CD4-positive, alpha-beta T cell treated with Interleukin-15 for 4 hours (primary cell): ENCODE measurements at regions not wholly inside any gene's neighbourhood (a gene's known extent, or its start where the extent isn't known, plus 50 kb on each side); places are given as distances from the start of the nearest gene placed in this dataset.
"Not testable (repeated sequence)": the region's sequence is repeated elsewhere in the genome, so short reads cannot be mapped to it uniquely, and the experiment has no call there.

Source experiments
- DNase-seq: peaks from one replicate; pipeline ENCODE4 v3.0.0-alpha.2; 2020; ENCODE audit warnings: low spot score

DNA sequence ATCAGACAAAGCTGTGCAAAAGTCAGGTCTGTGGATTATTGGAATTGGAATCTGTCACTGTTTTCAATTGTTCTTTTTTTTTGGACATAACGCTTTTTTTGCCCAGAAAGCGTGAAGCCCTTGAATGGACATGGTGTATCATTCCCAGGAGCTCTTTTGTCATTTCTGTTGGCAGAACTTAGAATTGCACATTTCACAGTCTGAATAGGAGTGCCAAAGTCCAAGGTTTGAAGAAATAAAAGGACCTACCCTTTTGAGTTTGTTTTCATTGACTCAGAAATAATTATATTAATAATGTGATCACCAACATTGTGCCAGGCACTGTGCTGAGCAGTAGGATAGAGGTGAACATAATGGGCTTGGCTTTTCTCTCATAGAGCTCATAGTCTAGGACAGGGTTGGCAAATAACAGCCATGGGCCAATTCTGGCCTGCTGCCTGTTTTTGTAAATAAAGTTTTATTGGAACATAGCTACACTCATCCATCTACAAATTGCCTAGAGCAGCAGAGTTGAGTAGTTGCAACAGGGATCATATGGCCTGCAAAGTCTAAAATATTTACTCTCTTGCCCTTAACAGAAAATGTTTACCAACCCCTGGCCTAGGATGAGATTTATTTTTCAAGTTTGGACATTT, 62.6 kb upstream of the ATXN1 start:
- no peak for DNase-seq

DNA sequence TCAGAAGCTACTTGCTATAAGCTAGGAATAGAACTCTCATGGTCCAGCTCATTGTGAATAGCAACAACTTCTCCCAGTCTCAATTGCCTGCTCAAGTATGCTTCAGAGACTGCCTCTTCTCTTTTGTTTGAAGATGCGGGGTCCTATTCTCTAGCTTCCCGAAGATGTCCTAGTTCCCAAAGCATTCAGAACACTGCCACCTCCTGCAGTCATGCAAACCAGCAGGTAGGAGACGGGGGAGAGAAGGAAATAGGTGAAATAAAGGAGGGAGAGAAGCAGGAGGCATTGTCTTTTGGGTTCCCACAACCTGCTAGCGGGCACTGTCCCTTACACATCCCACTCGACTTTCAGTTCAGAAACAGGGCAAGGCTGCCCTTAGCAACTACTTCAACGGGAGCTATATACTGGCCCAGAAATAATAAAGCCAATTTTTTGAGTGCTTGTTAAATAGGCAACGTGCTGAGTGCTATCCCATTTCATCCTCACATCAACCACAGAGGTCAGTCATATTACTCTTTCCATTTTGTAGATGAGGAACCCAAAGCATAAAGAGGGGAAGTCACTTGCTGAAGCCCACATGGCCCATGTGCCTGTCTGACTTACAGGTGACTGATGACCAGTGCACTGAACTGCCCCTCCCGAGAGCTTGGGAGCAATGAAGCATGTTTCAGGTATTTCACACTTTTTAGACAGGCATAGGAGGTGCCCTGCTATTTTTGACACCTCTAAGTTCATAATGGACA, 61.9 kb upstream of the ATXN1 start:
- DNase-seq = no peak

DNA sequence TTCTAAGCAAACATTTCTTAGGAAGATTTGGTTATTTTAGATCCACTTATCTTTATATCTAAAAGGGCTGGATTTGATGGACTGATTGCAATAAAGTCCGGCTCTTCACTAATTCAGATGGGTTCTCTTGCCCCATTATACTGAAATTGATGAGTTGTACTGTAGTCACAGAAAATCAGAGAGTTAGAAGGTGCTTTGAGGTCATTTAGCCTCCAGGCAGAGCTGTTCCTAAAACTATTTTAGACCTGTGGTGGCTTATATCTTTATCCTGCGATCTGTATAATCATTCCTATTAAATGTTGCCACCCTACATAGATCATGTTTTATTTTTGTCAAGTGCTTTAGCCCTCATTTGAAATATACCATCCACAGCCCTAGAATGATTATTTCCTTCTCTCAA, 61.3 kb upstream of the ATXN1 start:
- DNase-seq = no peak

DNA sequence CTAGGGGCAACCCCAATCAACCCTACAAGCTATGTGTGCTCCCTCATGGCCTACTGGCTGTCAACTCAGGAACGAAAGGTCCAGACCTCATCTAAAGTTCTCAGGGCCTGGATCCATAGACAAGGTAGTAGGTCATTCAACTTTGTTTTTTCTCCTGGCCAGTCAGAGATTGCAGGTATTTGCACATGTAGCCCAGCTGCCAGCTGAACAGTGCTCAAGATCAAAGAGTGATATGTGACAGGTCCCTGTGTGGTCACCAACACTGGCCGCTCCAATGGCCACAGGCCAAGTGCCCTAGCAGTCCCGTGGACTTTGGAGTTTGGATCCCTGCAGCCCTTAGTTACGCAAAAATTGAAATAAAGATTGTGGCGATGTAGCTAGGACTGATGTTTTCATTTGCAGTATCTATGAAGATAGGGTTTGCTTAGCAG, 60.6 kb upstream of the ATXN1 start:
- no peak for DNase-seq

DNA sequence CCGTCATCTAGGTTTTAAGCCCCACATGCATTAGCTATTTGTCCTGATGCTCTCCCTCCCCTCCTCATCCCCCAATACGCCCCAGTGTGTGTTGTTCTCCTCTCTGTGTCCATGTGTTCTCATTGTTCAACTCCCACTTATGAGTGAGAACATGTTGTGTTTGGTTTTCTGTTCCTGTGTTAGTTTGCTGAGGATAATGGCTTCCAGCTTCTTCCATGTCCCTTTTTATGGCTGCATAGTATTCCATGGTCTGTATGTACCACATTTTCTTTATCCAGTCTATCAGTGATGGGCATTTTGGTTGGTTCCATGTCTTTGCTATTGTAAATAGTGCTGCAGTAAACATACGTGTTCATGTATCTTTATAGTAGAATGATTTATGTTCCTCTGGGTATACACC, 59.0 kb upstream of the ATXN1 start:
- not testable (repeated sequence) for DNase-seq

DNA sequence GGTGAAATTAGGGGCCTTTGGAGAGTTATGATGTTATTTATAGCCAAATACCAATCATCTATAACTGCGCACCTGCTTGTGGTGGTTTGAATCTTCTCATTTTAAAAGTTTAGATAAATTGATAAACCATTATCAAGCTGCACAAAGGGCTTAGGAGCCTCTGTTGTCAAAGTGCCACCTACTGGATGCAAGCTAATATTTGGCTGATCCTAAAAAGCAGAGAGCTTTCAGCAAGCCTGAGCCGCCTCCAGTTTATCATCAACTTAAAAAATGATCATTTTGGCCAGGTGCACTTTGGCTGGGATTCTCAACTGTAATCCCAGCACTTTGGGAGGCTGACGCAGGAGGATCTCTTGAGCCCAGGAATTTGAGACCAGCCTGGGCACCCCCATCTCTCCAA, 58.5 kb upstream of the ATXN1 start:
- DNase-seq = peak; percentile 18

DNA sequence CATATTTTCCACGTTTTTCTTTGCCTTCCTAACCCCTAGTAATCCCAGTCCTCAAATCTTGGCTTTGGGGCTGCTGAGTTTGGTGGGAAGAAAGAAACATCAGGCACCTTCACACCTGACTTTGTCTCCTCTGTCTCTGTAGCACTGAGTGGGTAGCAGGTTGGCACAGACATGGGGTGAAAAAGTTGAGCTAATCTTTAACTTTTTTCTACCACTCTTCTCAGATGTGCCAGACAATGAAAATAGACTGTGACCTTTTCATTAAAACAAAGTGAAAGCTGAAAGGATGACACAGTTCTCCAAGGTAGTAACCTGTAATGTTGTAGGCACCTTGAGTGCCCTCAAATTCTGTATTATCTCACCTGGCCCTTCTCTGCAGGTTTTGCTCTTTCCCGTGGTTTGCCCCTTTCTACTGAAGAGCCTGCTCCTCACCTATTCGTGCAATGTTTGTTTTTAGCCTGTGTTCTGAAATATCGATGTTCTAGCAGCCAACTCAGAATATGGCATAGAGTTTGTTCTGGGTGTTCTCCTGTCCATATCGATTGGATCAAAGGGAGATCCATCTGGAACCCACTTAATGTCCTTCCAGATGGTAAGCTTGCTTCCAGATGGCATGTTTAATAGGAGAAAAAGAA, 57.8 kb upstream of the ATXN1 start:
- no peak for DNase-seq

DNA sequence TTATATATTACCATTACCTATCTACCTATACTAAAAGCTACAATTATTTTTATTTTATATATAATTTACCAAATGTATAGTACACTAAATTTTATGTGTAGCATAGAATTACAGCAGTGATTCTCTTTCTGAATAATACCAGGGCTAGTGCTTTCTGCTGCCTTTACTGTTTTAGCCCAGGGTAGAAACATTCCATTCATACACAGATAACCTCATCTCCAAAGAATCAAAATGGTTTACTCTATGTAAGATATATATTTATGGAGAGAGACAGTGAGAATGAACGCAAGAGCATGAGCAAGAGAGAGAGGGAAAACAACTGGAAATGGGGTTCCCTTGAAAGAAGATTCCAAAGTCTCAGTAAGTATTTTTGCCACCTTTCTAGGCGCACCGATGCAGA, 56.3 kb upstream of the ATXN1 start:
- no peak for DNase-seq

DNA sequence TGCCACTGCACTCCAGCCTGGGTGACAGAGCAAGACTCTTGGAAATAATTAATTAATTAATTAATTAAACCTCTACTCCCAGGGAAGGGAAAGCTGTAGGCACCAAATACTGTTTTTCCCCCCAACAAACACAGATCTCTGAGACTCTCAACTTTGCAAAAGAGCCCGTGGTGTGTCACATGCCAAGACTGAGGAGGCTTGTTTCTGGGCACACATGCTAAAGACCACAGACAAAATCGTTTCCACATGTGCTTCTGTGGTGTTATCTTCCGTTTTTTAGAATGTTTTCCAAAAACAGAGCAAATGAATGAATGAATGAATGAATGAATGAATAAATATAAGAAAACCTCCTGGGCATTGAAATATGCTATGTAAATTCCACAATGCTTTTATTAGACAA, 55.6 kb upstream of the ATXN1 start:
- DNase-seq = no peak

DNA sequence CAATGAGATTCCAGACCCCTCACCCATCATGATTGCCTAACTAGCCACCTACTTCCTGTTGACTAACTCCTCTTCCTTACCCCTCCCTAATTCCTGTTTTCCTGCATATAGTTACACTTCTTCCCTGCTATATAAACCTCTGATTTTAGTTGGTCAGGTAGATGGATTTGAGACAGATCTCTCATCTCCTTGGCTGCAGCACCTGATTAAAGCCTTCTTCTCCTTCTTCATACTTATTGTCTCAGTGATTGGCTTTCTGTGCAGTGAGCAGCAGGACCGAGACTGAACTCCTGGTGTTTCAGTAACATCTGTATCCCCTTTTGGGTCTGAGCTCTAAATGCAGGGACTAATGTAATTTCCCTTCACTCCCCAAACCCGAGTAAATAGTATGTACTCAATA, 51.7 kb upstream of the ATXN1 start:
- no peak for DNase-seq

DNA sequence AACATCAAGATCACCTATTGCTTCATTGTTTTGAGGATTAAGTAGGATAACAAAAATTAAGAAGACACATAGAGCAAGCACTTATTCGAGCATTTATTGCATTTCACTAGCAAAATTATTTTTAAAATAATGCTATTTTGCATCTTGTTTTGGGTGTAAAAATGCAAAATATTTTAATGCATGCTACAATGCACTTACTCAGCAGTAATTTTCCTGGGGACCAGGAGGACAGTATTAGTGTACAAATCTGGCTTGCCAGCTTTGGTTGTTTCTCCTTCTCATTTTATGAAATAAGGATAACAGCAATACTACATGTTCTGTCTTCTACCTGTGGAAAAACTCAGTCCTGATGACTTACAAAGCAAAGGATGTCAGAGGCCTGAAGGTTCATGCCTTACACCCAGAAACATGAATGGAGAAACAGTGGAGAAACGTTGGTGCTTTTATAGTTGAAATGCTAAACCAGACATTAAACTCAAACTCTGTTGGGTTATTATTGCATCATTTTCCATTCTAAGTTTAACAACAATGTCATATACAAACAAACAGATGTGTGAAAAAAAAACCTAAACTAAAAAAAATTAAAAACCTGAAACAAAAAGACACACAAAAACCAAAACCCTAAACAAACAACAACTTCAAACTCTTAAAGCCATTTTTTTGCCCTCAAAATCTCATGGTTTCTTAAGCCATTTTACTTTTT, 50.2 kb upstream of the ATXN1 start:
- DNase-seq = no peak
